COLO829 (cell line): ENCODE measurements at regions not wholly inside any gene's neighbourhood (a gene's known extent, or its start where the extent isn't known, plus 50 kb on each side); places are given as distances from the start of the nearest gene placed in this dataset.
"Not testable (repeated sequence)": the region's sequence is repeated elsewhere in the genome, so short reads cannot be mapped to it uniquely, and the experiment has no call there.

Experiments used
- DNase-seq: peaks from one replicate; pipeline ENCODE4 v3.0.0; 2012; ENCODE audit warnings: low spot score

DNA sequence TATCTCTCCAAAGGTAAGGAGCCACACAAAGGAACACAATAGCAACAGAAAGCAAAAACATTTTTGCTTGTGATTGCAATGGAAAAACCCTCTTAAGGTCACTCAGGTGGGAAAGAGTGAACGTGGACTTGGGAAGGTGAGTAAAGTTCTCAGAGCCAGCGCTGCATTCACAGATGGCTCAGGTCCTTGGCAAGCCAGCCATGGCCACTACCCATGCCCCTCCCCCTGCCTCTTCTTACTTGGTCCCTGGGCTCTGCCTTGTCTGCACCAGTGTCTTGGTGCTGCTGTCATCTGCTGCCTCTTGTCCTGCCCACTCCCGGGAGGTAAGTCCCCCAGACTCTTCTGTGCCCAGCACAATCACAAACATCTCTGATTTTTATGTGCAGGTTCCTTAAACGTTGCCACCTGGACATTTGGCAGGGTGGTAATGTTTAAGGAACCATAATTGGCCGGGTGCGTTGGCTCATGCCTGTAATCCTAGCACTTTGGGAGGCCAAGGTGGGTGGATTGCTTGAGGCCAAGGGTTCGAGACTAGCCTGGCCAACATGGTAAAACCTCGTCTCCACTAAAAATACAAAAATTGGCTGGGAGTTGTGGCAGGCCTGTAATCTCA lies 74.6 kb downstream of the FEM1C start:
- DNase-seq, result no peak

DNA sequence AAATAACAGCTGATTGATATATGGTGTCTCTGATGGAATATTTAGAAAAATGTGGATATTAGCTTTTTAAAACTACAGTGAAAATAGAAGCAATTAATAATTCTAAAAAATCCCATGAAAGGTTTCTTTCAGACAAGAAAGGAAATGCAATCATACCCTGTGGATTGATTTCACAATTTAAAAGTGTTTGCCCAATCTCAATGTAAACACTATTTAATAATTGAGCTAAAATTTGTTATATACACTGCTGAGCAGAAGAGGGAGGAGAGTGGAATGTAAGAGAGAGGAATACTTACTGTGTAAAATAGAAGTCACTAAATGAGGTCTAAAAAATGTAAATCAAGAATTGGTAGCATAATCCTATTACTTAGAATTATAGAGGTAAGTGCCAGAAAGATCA lies 76.9 kb downstream of the FEM1C start:
- no peak for DNase-seq

DNA sequence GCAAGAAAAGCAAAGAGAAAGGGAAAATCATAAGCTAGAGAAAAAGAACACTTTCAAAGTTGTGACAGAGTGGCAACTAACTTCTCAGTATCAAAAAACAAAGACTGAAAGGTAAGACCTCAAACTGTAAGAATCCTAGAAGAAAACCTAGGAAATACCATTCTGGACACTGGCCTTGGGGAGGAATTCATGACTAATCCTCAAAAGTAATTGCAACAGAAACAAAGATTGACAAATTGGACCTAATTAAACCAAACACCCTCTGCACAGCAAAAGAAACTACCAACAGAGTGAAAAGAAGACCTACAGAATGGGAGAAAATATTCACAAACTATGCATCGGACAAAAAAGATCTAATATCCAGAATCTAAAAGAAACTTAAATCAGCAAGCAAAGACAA lies 79.1 kb downstream of the FEM1C start:
- DNase-seq, result no peak

DNA sequence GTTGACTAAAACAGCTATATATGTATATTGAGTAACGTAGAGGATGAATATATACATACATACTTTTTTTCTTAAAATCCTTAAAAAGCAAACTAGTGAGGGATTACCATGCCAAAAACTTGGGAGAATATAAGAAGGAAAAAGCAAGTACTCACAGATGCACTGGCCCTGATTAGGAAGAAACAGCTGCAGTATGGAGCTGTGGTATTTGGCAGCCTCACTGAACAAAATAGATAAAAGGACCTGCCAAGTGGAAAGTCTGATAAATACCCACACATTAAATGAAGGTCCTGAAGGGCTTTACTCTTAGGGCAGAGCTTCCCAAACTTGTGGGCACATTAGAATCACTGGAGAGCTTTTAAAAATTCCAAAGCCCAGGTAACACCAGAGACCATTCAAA lies 80.6 kb downstream of the FEM1C start:
- no peak for DNase-seq

DNA sequence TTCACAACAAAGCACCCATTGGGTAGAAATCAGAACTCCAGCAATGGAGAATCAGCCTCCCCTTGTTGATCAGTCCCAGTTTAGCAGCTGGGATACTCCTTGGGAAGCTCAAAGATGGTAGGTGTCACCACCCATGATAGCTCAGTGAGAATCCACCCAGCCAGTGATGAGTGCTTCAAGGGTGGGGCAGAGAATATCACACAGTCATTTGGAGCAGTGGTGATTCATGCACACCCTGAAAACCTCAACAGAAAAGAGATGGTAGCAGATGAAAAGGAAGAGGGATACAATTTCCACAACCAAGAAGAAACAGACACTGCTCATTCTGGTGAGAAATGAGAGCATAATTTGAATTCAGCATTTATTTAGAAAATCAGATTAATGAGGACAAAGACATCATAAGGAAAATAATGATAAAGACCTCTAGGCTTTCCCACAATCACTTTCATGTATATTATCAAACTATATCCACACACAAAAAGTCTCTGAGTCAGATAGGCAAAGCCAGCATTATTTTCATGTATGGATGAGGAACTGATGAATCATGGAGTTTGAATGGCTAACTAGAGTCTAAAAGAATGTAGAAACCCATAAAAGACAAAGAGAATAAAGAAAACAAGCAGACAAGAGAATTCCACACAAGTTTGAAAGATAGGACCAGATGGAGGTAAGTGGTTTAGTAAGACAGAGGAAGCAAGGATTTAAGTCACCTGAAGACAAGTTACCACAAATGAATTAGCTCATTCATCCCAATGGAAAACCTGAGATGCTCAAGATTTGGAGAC lies 82.9 kb downstream of the FEM1C start:
- DNase-seq, result no peak

DNA sequence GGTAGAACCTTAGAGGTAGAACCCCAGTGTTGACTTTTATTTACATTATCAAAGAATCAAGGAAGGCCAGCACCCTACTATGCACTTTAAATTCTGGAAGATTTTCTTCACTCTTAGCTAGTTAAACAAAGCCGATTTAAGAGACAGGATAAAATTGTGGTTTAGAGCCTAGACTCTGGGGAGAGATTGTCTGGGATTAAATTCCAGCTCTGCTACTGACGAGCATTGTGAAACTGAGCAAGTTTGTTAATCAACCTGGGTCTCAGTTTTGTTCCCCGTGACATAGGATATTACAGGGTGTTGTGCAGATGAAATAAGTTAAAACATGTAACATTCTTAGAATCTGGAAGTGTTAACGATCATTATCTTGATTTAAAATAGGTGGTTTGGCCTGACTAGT lies 83.5 kb downstream of the FEM1C start:
- DNase-seq, result no peak

DNA sequence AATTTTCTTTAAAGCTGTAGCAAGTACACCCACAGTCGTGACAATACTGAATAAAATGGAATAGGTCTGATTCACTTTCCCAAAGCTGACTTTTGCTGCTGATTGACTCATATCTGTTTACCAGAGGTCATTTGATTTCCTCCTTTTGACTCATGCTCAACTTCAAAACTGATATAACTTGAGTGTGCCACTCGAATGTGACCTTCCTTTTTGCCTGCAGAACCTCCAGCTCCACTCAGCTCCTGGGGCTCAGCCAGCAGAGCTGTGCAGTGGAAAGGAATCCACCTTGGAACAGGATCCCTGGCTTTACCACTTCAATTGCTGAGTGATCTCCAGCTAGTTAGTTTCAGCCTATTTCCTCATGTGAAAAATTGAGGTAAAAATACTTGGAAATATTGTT lies 84.1 kb downstream of the FEM1C start:
- no peak for DNase-seq

DNA sequence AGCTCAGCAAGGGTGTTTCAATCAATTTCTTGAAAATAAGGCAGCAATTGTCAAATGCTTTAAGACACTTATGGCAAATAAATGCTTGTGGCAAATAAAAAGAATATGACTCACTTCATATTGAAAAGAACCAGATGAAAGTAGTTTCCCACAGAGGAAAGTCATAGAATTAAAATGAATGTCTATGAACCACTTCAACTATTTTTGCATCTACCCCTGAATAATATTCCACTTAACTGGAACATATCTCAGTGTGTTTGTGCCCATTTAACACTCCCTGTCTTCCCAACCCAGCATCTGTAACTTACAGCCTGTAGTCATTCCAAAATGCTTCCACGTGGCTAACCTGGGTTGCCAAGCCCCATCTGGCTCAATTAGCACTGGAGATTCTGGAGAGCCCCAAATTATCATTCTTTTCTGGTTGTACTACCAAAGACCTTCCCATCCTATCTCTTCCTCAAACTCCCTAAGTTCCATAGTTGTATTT lies 84.7 kb downstream of the FEM1C start:
- DNase-seq, result peak; percentile 32

DNA sequence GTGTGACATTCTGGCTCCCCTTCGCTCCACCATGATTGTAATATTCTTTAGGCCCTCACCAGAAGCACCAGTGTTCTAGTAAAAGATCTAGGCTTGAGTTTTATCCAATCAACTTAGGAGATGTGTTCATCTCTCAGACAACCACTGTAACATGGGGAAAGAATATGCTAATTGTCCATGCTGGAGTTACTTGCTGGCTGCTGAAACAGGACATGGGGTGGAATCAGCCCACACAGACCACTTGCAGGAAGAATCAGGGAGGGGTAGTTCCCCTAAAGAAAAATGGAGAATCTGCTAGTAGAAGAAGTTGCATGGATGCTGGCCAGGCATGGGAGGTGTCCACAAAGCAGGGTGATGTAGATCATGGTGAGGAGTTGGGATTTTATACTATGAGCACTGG lies 86.2 kb downstream of the FEM1C start:
- DNase-seq, result no peak

DNA sequence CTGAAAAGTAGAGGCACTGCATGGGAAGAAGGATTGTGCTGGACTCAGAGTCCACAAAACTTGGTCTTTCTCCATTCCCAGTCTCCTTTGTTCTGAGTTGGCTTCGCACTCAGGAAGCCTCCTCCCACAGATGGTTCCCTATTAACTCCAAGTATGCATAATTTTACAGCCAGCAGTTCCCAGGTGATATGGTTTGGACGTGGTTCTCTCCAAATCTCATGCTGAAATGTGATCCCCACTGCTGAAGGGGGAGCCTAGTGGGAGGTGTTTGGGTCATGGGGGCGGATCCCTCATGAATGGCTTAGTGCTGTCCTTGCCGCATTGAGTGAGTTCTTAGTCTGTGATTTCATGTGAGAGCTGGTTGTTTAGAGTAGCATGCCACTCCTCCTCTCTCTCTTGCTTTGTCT lies 86.6 kb downstream of the FEM1C start:
- DNase-seq, result no peak

DNA sequence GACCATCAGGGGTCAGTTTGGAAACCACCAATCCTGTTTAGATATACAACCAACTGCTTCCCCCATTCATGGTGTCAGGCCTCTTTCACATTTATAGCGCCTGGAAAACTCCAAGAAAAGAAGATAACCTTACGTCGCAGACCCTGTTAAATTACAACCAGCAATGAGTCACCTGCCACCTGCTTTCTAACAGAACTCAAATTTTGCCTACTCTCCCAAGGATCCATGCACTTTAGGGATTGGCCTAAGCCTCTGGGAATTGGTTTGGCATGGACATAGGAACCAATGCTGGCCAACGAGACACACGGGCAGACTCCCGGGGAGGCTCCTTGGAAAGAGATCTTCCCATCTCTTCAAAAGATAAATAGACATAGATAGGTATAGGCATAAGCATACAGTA lies 87.0 kb downstream of the FEM1C start:
- DNase-seq, result no peak

DNA sequence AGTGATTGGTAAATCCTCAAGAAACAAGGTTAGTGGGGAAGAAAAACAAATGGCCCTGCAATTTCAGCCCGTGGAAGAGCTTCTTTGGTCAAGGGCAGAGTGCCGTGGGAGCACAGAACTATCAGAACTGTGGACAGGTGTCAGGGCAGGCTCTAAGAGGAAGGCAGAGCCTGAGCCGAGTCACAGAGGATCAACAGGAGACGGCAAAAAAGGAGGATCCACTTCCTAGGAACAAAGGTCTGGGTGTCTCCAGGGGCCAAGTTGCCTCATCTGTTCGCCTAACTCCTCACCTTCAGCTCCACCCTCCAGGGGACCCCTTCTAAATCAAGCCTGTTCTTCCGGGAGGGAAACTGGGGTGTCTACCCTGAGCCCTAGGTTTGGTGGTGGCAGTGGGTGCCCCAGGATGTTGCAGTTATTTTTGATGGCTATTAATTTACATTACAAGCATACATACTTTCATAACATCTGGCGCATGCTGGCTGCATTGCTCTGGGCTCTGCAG lies 88.0 kb downstream of the FEM1C start:
- DNase-seq, result no peak

DNA sequence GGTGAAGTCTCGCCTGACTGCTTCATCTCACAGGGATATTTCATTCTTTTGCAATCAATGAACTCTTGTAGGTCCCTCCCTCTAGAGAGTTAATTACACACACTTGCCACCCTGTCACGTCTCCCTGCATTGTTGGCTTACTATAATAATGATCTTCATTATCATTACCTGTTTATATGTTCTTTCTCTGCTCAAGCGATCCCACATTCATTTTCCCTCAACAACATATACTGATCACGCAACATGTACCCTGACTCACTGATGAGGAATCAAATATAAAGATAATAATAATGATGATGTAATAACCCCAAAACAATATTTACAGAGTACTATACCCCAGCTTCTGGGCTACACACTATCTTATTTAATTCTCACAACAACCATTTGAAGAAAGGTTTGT lies 88.5 kb downstream of the FEM1C start:
- no peak for DNase-seq

DNA sequence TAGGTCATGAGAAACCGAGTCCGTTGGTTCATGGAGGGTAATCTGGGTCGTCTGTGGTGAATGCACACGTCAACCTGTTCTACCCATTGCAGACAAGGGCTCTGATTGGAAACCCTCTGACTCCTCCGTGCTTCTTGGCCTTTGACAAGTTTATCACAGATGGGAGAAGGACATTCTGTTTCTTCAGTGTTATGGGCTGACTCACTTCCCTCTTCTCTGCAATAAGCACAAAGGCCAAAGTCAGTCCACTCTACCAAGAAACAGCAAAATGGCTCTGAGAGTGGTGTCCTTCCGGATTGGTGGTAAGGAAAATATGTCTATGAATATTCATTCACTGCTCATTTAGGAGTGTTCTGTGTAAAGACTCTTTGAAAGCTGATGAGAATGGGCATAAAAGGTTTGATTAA lies 89.3 kb downstream of the FEM1C start:
- DNase-seq, result peak; percentile 76

DNA sequence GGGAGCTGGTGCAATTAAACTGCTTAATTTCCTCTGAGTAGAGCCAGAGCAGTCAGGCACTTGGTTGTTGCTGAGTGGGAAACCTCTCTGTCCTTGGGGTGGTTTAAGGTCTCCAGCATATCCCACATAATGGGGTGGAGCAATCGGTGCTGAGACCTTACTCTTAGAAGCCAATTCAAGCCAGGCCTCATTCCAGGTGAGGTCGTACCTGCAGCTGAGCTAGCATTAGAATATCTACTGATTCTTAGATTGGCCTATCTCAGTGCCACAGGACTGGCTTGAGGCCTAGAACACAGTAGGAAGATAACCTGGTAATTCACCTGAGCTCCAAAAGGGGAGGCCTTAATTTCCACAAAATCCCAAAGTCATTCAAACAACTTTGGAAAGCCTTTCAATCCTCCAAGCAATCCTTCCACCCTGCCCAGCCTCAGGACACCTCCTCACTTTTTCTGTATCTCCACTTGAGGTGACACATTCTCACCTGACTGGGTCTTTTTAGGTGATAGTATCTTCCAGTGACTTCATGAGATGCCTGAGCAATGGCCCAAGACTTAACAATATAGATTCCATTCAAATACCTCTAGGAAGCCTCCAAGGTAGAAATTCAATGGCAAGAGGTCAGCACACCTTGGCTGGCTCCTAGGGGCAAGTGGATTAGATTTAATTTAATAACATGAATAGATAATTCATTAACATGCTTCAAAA lies 91.0 kb downstream of the FEM1C start:
- no peak for DNase-seq

DNA sequence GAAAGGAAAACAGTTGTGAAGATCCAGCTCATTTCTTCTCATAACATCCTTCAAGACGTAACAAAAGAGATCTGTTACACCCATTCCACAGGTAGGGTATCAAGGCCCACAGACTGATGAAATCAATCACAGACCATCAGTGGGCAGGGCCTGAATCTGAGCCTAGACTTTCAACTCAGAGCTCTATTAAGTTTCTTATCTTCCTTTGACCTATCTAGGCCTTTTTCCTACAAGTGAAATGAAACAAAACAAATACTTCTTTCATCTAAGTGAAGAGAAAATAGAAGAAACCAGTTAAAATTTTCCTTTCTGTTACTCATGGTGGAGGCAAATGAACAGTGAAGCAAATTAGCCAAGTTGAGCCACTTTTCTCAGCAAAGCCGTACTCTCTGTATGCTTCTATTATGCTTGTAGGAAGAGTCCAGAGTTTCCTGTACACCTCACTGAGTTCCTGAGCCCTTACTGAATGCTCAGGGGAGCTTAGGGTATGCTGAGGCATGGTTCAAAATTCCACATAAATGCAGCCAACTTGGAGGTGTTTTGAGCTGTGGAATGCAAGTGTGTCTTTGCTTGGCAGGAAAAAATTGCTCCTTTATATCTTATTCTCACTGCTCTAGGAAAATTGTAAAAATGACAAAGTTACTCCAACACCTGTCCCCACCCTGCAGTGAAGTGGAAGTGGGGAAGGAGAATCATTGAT lies 91.9 kb downstream of the FEM1C start:
- DNase-seq, result no peak

DNA sequence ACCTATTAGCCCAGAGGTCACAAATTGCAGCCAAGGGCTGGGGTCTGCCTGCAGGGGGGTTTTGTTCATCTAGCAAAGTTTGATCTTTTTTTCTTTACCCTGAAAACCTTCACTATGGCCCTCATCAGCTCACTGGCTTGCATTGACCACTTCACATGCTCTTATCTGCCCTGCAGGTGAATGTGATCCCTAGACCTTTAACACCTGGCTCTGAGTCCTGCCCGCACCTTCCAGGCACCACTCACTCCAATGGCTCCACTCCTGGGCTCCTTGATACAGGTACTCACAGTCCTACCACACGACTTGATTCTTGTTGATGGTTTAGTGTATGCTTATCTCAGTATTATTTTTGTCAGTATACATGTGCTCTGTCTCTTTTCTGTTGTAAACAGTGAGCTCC lies 92.5 kb downstream of the FEM1C start:
- DNase-seq, result no peak

DNA sequence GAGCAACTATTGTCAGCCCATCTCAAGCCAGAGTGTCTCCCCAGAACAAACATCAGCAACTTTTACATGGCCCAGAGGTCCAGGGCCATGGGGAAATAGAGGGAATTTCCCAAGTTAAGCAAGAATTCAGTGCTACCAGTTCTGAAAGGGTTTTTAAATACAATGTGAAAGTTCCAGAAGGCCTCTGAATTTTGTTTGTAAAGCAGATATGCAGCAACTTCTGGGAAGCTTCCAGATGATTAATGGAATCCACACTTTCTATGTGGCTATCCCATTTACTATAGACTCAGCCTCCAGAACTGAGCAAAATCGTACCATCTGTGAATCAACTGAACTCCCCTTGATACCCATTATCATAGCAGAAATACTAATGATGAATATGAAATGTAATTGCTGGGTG lies 93.8 kb downstream of the FEM1C start:
- DNase-seq, result no peak

DNA sequence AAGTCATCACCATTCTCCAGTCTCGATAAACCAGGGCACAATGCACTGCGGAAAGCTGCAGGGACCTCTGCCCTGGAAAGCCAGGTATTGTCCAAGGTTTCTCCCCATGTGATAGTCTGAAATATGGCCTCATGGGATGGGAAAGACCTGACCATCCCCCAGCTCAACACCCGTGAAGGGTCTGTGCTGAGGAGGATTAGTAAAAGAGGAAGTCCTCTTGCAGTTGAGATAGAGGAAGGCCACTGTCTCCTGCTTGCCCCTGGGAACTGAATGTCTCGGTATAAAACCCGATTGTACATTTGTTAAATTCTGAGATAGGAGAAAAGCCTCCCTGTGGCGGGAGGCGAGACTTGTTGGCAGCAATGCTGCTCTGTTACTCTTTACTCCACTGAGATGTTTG lies 95.9 kb downstream of the FEM1C start:
- not testable (repeated sequence) for DNase-seq

DNA sequence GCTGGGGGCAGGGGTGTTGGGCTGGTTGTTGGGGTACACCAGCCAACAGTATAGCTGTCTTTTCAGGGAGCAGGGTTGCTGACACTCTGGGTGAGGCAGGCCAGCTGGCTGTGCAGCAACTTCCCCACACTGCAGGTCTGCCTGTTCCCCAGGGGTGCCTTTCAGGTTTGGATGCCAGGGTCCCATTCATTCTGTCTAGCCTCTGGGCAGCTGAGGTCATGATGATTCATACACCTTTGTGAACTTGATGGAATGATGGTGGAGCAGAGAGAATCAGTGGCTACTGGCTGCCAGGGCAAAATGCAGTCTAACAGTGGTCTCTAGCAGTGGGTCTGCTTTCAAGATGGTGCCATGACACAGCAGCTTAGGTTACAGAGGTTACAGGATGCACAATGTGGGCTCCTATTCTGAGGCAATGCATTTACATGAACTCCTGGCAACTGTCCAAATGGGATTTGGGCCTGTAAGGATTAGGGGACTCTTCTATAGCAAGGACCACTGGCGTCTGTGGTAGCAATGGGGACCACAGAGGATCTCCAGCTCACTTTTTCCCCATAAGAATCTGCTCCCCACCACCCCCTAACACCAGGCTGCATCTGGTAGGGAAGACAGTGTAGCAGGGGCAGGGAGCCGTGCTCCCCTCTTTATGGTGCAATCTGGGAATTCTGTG lies 103.7 kb downstream of the FEM1C start:
- DNase-seq, result no peak

DNA sequence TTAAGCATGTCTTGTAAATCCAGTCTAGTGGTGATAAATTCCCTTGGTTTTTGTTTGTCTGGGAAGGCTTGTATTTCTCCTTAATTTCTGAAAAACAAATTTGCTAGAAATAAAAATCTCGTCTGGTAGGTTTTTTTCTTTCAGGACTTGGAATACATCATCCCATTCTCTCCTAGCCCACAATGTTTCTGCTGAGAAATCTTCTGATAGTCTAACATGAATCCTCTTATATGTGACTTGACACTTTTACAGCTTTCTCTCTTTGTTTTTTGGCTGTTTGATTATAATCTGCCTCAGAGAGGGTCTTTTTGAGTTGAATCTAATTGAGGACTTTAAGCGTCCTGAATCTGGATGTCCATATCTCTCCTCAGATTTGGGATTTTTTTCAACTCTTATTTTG lies 104.9 kb downstream of the FEM1C start:
- no peak for DNase-seq

DNA sequence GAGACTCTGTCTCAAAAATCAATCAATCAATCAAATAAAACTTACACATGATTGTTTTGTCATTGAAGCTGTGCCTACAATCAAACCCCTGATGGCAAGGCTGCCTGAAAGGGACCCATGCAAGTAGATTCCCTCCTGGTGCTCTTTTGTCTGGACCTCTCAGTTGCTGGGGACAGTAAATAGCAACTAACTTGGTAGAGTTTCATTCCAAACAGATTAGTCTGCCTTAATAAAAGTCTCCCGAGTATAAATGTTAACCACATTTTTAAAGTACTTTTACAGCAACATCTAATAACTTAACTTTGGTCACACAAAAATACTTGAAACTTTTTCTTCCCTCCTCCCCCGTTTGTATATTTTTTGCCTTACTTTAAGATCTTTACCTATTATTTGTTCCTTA lies 105.5 kb downstream of the FEM1C start:
- no peak for DNase-seq
